ENCODE measurements at regions not wholly inside any gene's neighbourhood (a gene's known extent, or its start where the extent isn't known, plus 50 kb on each side); places are given as distances from the start of the nearest gene placed in this dataset.

- no peaks in the 10 kb centered on the region for H3K9me3 ChIP-seq (ENCODE audit: low read length)
- H3K36me3 ChIP-seq (ENCODE audit: insufficient read depth, low read length): no peaks in the 10 kb centered on the region
- H3K4me1 ChIP-seq (ENCODE audit: insufficient read depth, low read length): no peaks in the 10 kb centered on the region
- H3K4me3 ChIP-seq (ENCODE audit: low read depth in 1 of 2, low read length in 2 of 2): no peak overlapping the region
- no peak overlapping the region for H3K27ac ChIP-seq (ENCODE audit: low read depth, low read length)
- H3K27me3 ChIP-seq (ENCODE audit: control insufficient read depth in 1 of 2, insufficient read depth in 2 of 2, low read length in 2 of 2): no peaks in the 10 kb centered on the region
- H3K9ac ChIP-seq (ENCODE audit: low read length): no peak overlapping the region
These were observed 87.6 kb downstream of the BMP2 start for GRCh38 chr20:6855104-6855503.

GRCh38 chr20:6855796-6856195 is 88.3 kb downstream of the BMP2 start:
- Histone ChIP-seq H3K27me3 (ENCODE audit: control insufficient read depth in 1 of 2, insufficient read depth in 2 of 2, low read length in 2 of 2) (no peaks in the 10 kb centered on the region), H3K4me3 (ENCODE audit: low read depth in 1 of 2, low read length in 2 of 2) (no peak overlapping the region), H3K4me1 (ENCODE audit: insufficient read depth, low read length) (no peaks in the 10 kb centered on the region), H3K9ac (ENCODE audit: low read length) (no peak overlapping the region), H3K9me3 (ENCODE audit: low read length) (no peaks in the 10 kb centered on the region), H3K36me3 (ENCODE audit: insufficient read depth, low read length) (no peaks in the 10 kb centered on the region), H3K27ac (ENCODE audit: low read depth, low read length) (no peak overlapping the region)

GRCh38 chr20:6857927-6858326 is 90.4 kb downstream of the BMP2 start:
- no peaks in the 10 kb centered on the region for H3K4me1 ChIP-seq (ENCODE audit: insufficient read depth, low read length)
- no peaks in the 10 kb centered on the region for H3K9me3 ChIP-seq (ENCODE audit: low read length)
- no peak overlapping the region for H3K4me3 ChIP-seq (ENCODE audit: low read depth in 1 of 2, low read length in 2 of 2)

GRCh38 chr20:6863355-6863754 is 95.9 kb downstream of the BMP2 start:
- Histone ChIP-seq H3K27me3 (ENCODE audit: control insufficient read depth in 1 of 2, insufficient read depth in 2 of 2, low read length in 2 of 2) (no peaks in the 10 kb centered on the region), H3K27ac (ENCODE audit: low read depth, low read length) (no peak overlapping the region), H3K4me3 (ENCODE audit: low read depth in 1 of 2, low read length in 2 of 2) (no peak overlapping the region), H3K36me3 (ENCODE audit: insufficient read depth, low read length) (no peaks in the 10 kb centered on the region), H3K9ac (ENCODE audit: low read length) (no peak overlapping the region), H3K9me3 (ENCODE audit: low read length) (no peaks in the 10 kb centered on the region), H3K4me1 (ENCODE audit: insufficient read depth, low read length) (no peaks in the 10 kb centered on the region)

More at GRCh38 chr20:6857927-6858326, 90.4 kb downstream of the BMP2 start:
- Histone ChIP-seq H3K36me3 (ENCODE audit: insufficient read depth, low read length) (no peaks in the 10 kb centered on the region), H3K9ac (ENCODE audit: low read length) (no peak overlapping the region), H3K27ac (ENCODE audit: low read depth, low read length) (no peak overlapping the region), H3K27me3 (ENCODE audit: control insufficient read depth in 1 of 2, insufficient read depth in 2 of 2, low read length in 2 of 2) (no peaks in the 10 kb centered on the region)

GRCh38 chr20:6863798-6864201 is 96.3 kb downstream of the BMP2 start:
- Histone ChIP-seq H3K27ac (ENCODE audit: low read depth, low read length) (no peak overlapping the region), H3K9ac (ENCODE audit: low read length) (no peak overlapping the region), H3K27me3 (ENCODE audit: control insufficient read depth in 1 of 2, insufficient read depth in 2 of 2, low read length in 2 of 2) (no peaks in the 10 kb centered on the region)

GRCh38 chr20:6864740-6865139 is 97.3 kb downstream of the BMP2 start:
- Histone ChIP-seq H3K36me3 (ENCODE audit: insufficient read depth, low read length) (no peaks in the 10 kb centered on the region), H3K27me3 (ENCODE audit: control insufficient read depth in 1 of 2, insufficient read depth in 2 of 2, low read length in 2 of 2) (no peaks in the 10 kb centered on the region), H3K27ac (ENCODE audit: low read depth, low read length) (no peak overlapping the region), H3K9me3 (ENCODE audit: low read length) (no peaks in the 10 kb centered on the region), H3K4me3 (ENCODE audit: low read depth in 1 of 2, low read length in 2 of 2) (no peak overlapping the region), H3K9ac (ENCODE audit: low read length) (no peak overlapping the region), H3K4me1 (ENCODE audit: insufficient read depth, low read length) (no peaks in the 10 kb centered on the region)

More at GRCh38 chr20:6863798-6864201, 96.3 kb downstream of the BMP2 start:
- H3K4me1 ChIP-seq (ENCODE audit: insufficient read depth, low read length): no peaks in the 10 kb centered on the region
- no peaks in the 10 kb centered on the region for H3K36me3 ChIP-seq (ENCODE audit: insufficient read depth, low read length)
- no peaks in the 10 kb centered on the region for H3K9me3 ChIP-seq (ENCODE audit: low read length)
- H3K4me3 ChIP-seq (ENCODE audit: low read depth in 1 of 2, low read length in 2 of 2): no peak overlapping the region

DNA sequence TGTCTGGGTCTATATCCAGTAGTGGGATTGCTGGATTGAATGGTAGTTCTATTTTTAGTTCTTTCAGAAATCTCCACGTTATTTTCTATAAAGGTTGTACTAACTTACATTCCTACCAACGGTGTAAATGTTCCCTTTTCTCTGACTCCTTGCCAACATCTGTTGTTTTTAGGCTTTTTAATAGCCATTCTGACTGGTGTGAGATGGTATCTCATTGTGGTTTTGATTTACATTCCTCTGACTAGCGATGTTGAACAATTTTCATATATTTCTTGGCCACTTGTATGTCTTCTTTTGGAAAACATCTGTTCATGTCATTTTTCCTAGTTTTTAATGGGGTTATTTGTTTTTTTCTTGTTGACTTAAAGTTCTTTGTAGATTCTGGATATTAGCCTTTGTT is 99.3 kb downstream of the BMP2 start:
- no peaks in the 10 kb centered on the region for H3K4me1 ChIP-seq (ENCODE audit: insufficient read depth, low read length)
- H3K27ac ChIP-seq (ENCODE audit: low read depth, low read length): no peak overlapping the region
- no peaks in the 10 kb centered on the region for H3K27me3 ChIP-seq (ENCODE audit: control insufficient read depth in 1 of 2, insufficient read depth in 2 of 2, low read length in 2 of 2)
- no peaks in the 10 kb centered on the region for H3K9me3 ChIP-seq (ENCODE audit: low read length)
- H3K9ac ChIP-seq (ENCODE audit: low read length): no peak overlapping the region
- no peaks in the 10 kb centered on the region for H3K36me3 ChIP-seq (ENCODE audit: insufficient read depth, low read length)
- no peak overlapping the region for H3K4me3 ChIP-seq (ENCODE audit: low read depth in 1 of 2, low read length in 2 of 2)

DNA sequence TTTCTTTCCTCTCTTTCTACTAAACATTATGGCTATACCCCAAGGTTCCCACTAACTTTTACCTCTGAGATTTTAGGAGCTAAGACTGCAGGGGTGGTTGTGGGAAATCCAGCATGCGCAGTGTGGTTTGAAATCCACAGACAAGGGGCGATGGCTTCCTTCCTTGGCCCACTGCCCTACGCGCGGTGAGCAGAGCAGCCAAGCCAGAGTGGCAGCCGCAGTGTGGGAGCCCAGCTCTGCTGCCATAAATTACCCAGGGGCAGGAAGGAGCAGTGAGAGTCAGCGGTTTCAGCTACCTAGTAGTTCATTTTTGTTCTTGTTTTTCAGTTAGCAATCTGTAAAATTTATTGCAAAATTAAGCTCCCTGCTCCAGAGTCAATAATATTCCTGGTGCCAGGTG is 101.4 kb downstream of the BMP2 start:
- Histone ChIP-seq H3K27me3 (ENCODE audit: control insufficient read depth in 1 of 2, insufficient read depth in 2 of 2, low read length in 2 of 2) (no peaks in the 10 kb centered on the region), H3K36me3 (ENCODE audit: insufficient read depth, low read length) (no peaks in the 10 kb centered on the region), H3K9ac (ENCODE audit: low read length) (no peak overlapping the region), H3K4me1 (ENCODE audit: insufficient read depth, low read length) (no peaks in the 10 kb centered on the region), H3K27ac (ENCODE audit: low read depth, low read length) (no peak overlapping the region), H3K4me3 (ENCODE audit: low read depth in 1 of 2, low read length in 2 of 2) (no peak overlapping the region), H3K9me3 (ENCODE audit: low read length) (no peaks in the 10 kb centered on the region)

DNA sequence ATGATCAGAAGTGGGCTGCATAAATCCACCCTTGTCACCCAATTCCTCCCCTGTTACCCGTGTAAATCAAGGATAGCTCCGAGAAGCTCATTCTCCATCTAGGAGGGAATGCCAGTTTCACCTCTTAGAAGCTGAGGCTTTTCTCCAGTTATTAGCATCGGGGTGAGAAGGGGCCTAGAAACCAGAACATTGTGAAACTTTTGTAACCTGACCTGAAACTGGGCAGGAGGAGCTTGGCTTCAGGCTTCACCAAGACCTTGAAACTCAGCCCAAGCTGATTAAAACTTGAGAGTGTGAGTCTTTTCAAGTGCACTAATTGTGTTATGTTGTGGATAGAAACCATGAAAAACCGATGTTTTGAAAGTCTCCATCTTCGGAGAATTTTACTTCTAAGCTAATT is 103.1 kb downstream of the BMP2 start:
- H3K27ac ChIP-seq (ENCODE audit: low read depth, low read length): no peak overlapping the region
- H3K36me3 ChIP-seq (ENCODE audit: insufficient read depth, low read length): no peaks in the 10 kb centered on the region
- H3K27me3 ChIP-seq (ENCODE audit: control insufficient read depth in 1 of 2, insufficient read depth in 2 of 2, low read length in 2 of 2): no peaks in the 10 kb centered on the region
- no peak overlapping the region for H3K9ac ChIP-seq (ENCODE audit: low read length)
- no peak overlapping the region for H3K4me3 ChIP-seq (ENCODE audit: low read depth in 1 of 2, low read length in 2 of 2)
- H3K9me3 ChIP-seq (ENCODE audit: low read length): no peaks in the 10 kb centered on the region
- H3K4me1 ChIP-seq (ENCODE audit: insufficient read depth, low read length): no peaks in the 10 kb centered on the region

GRCh38 chr20:6877633-6878032 is 110.1 kb downstream of the BMP2 start:
- Histone ChIP-seq H3K27me3 (ENCODE audit: control insufficient read depth in 1 of 2, insufficient read depth in 2 of 2, low read length in 2 of 2) (no peaks in the 10 kb centered on the region), H3K4me3 (ENCODE audit: low read depth in 1 of 2, low read length in 2 of 2) (no peak overlapping the region), H3K9me3 (ENCODE audit: low read length) (no peaks in the 10 kb centered on the region), H3K4me1 (ENCODE audit: insufficient read depth, low read length) (no peaks in the 10 kb centered on the region), H3K27ac (ENCODE audit: low read depth, low read length) (no peak overlapping the region), H3K36me3 (ENCODE audit: insufficient read depth, low read length) (no peaks in the 10 kb centered on the region), H3K9ac (ENCODE audit: low read length) (no peak overlapping the region)

- no peaks in the 10 kb centered on the region for H3K9me3 ChIP-seq (ENCODE audit: low read length)
- H3K27me3 ChIP-seq (ENCODE audit: control insufficient read depth in 1 of 2, insufficient read depth in 2 of 2, low read length in 2 of 2): no peaks in the 10 kb centered on the region
- H3K4me1 ChIP-seq (ENCODE audit: insufficient read depth, low read length): no peaks in the 10 kb centered on the region
- no peak overlapping the region for H3K9ac ChIP-seq (ENCODE audit: low read length)
- no peak overlapping the region for H3K27ac ChIP-seq (ENCODE audit: low read depth, low read length)
- H3K4me3 ChIP-seq (ENCODE audit: low read depth in 1 of 2, low read length in 2 of 2): no peak overlapping the region
- H3K36me3 ChIP-seq (ENCODE audit: insufficient read depth, low read length): no peaks in the 10 kb centered on the region
These were observed 115.2 kb downstream of the BMP2 start for GRCh38 chr20:6882561-6883291.

DNA sequence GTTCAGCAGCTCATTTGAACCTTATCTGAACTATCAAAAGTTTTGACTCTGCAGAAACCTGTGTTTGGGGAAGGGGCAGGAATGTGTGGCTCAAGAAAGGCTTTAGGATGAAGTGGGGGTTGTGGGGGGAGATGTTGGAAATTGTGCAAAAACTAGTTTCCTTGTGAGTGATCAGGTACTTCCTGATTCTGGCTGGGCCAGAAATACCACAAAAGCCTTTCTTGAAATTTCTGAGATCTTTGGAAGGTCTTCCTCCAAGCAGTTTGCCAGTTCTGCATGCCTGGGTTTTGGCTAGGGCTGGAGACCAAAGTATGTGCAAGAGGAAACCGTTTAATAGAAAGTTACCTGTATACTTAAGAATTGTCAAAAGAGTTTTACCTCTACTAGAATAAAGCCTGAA is 116.6 kb downstream of the BMP2 start:
- H3K4me1 ChIP-seq (ENCODE audit: insufficient read depth, low read length): no peaks in the 10 kb centered on the region
- H3K36me3 ChIP-seq (ENCODE audit: insufficient read depth, low read length): no peaks in the 10 kb centered on the region
- H3K4me3 ChIP-seq (ENCODE audit: low read depth in 1 of 2, low read length in 2 of 2): no peak overlapping the region
- H3K27ac ChIP-seq (ENCODE audit: low read depth, low read length): no peak overlapping the region
- no peak overlapping the region for H3K9ac ChIP-seq (ENCODE audit: low read length)
- no peaks in the 10 kb centered on the region for H3K27me3 ChIP-seq (ENCODE audit: control insufficient read depth in 1 of 2, insufficient read depth in 2 of 2, low read length in 2 of 2)
- no peaks in the 10 kb centered on the region for H3K9me3 ChIP-seq (ENCODE audit: low read length)

Measured in muscle layer of colon (tissue), 2 donors.